NB4 (cell line): ENCODE measurements at regions not wholly inside any gene's neighbourhood (a gene's known extent, or its start where the extent isn't known, plus 50 kb on each side); places are given as distances from the start of the nearest gene placed in this dataset.

ENCODE experiments used
- DNase-seq: peaks from one replicate; pipeline ENCODE4 v3.0.0; 2010; ENCODE audit warnings: low read depth
- H3K4me3 ChIP-seq: one replicate; pipeline ENCODE4 v1.5.1; 2011; ENCODE audit warnings: mild to moderate bottlenecking, low read depth, low read length, moderate library complexity
- MAX ChIP-seq: IDR thresholded peaks from 2 replicates; pipeline ENCODE4 v1.6.1; 2011; ENCODE audit warnings: low read depth, low read length
- MYC ChIP-seq: IDR thresholded peaks from 2 replicates; pipeline ENCODE4 v1.6.1; 2011; ENCODE audit warnings: low read depth, low read length
- POLR2A ChIP-seq: IDR thresholded peaks from 2 replicates; pipeline ENCODE4 v1.6.1; 2011; ENCODE audit warnings: mild to moderate bottlenecking; ENCODE audit not compliant: insufficient read length; ENCODE audit errors: extremely low read depth
- TF ChIP-seq, protein P1 (sequence below): IDR thresholded peaks from one replicate; pipeline ENCODE4 v1.5.1; 2012; ENCODE audit warnings: low read depth, low read length

DNA sequence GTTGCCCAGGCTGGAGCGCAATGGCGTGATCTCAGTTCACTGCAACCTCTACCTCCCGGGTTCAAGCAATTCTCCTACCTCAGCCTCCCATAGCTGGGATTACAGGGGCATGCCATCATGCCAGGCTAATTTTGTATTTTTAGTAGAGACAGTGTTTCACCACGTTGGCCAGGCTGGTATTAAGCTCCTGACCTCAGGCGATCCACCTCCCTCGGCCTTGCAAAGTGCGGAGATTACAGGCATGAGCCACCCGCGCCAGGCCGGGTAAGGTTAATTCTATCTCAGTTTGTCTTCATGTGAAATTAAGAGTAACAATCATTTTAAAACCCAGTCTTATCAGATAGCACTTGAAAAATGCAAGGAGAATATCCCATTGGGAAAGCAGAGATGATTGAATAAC is 1681.7 kb upstream of the DDX18 start:
- H3K4me3 ChIP-seq = no peak overlapping the region
- DNase-seq = no peak
- TF ChIP-seq MYC (no peak), MAX (no peak), POLR2A (no peak)
- TF ChIP-seq, protein P1, sequence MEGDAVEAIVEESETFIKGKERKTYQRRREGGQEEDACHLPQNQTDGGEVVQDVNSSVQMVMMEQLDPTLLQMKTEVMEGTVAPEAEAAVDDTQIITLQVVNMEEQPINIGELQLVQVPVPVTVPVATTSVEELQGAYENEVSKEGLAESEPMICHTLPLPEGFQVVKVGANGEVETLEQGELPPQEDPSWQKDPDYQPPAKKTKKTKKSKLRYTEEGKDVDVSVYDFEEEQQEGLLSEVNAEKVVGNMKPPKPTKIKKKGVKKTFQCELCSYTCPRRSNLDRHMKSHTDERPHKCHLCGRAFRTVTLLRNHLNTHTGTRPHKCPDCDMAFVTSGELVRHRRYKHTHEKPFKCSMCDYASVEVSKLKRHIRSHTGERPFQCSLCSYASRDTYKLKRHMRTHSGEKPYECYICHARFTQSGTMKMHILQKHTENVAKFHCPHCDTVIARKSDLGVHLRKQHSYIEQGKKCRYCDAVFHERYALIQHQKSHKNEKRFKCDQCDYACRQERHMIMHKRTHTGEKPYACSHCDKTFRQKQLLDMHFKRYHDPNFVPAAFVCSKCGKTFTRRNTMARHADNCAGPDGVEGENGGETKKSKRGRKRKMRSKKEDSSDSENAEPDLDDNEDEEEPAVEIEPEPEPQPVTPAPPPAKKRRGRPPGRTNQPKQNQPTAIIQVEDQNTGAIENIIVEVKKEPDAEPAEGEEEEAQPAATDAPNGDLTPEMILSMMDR = no peak

- DNase-seq = no peak
- TF ChIP-seq, protein P1 = no peak
- TF ChIP-seq POLR2A = no peak
- TF ChIP-seq MAX = no peak
- TF ChIP-seq MYC = no peak
- H3K4me3 ChIP-seq = no peak overlapping the region
Observed at GRCh38 chr2:116133381-116133942, 1681.0 kb upstream of the DDX18 start.

DNA sequence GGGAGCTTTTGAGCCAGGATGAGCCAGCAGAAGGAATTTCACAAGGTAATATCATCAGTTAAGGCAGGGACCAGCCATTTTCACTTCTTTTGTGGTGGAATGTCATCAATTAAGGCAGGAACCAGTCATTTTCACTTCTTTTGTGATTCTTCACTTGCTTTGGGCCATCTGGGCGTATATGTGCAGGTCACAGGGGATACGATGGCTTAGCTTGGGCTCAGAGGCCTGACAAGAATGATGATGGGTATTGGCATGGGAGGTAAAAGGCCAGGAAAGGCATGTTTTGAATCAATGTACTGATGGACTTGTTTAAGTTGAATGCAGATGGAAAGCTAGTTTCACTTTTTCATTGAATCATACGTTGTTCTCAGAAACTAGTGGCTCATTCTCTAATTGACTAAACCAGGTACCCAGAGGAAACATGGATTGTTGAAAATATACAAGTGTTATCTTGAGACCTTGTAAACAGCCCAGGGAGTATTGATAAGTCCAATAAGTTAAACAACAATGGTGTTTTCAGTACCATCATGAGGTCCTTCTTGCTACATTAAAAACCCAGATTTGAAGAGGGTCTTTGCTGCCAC is 1672.5 kb upstream of the DDX18 start:
- no peak for TF ChIP-seq MYC
- TF ChIP-seq MAX = no peak
- TF ChIP-seq, protein P1 = no peak
- TF ChIP-seq POLR2A = no peak
- H3K4me3 ChIP-seq = no peak overlapping the region
- DNase-seq = no peak

GRCh38 chr2:116142644-116143227 is 1671.8 kb upstream of the DDX18 start:
- no peak for TF ChIP-seq MAX
- TF ChIP-seq POLR2A = no peak
- no peak for TF ChIP-seq MYC
- TF ChIP-seq, protein P1 = no peak
- DNase-seq = no peak
- H3K4me3 ChIP-seq = no peak overlapping the region

DNA sequence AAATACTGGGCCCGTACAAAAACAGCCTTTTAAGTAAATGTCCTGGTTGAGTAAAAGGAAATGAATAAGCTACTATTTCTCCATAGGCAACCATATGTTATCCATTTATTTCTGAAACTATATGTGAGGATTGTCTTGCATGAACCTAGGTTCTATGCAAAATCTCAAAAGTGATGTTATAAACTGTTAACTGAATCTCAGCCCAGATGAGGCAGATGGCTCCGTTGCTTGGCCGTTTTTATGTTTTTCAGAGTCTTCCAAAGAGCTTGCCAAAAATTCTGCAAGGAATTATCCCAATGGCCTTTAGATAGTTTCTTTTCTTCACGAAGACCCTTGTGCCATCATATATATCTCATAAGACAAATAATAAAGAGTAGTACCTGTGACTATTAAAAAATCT is 1669.5 kb upstream of the DDX18 start:
- TF ChIP-seq, protein P1 = no peak
- TF ChIP-seq POLR2A (no peak), MYC (no peak), MAX (no peak)
- no peak overlapping the region for H3K4me3 ChIP-seq
- no peak for DNase-seq
